Mammary epithelial cell (primary cell): ENCODE measurements at regions not wholly inside any gene's neighbourhood (a gene's known extent, or its start where the extent isn't known, plus 50 kb on each side); places are given as distances from the start of the nearest gene placed in this dataset.

Experiments
- EZH2 ChIP-seq: IDR thresholded peaks from 2 replicates; pipeline ENCODE4 v1.6.1; 2012; ENCODE audit warnings: low read length, inconsistent platforms, borderline replicate concordance
- TF ChIP-seq, protein P1 (sequence below), 2 donors: IDR thresholded peaks in 1 of 2; conservative IDR thresholded peaks in 1 of 2; 2 replicates each; pipeline ENCODE4 v1.5.1; 2011 to 2012; ENCODE audit warnings: inconsistent platforms in 2 of 2, low read length in 2 of 2, mild to moderate bottlenecking in 2 of 2, control low read depth in 1 of 2, low read depth in 1 of 2; ENCODE audit not compliant: insufficient read depth in 1 of 2; ENCODE audit errors: extremely low read depth in 1 of 2

GRCh38 chr4:23360718-23361117 lies 529.1 kb downstream of the PPARGC1A start:
- TF ChIP-seq, protein P1, sequence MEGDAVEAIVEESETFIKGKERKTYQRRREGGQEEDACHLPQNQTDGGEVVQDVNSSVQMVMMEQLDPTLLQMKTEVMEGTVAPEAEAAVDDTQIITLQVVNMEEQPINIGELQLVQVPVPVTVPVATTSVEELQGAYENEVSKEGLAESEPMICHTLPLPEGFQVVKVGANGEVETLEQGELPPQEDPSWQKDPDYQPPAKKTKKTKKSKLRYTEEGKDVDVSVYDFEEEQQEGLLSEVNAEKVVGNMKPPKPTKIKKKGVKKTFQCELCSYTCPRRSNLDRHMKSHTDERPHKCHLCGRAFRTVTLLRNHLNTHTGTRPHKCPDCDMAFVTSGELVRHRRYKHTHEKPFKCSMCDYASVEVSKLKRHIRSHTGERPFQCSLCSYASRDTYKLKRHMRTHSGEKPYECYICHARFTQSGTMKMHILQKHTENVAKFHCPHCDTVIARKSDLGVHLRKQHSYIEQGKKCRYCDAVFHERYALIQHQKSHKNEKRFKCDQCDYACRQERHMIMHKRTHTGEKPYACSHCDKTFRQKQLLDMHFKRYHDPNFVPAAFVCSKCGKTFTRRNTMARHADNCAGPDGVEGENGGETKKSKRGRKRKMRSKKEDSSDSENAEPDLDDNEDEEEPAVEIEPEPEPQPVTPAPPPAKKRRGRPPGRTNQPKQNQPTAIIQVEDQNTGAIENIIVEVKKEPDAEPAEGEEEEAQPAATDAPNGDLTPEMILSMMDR (conservative IDR thresholded peaks at IDR 0.05 in 1 of 2, IDR thresholded peaks at IDR 0.05 in 1 of 2; ENCODE audit: extremely low read depth in 1 of 2, insufficient read depth in 1 of 2, low read depth in 1 of 2, low read length in 2 of 2): no peak
- TF ChIP-seq EZH2: no peak
